ENCODE measurements at regions not wholly inside any gene's neighbourhood (a gene's known extent, or its start where the extent isn't known, plus 50 kb on each side); places are given as distances from the start of the nearest gene placed in this dataset.

DNA sequence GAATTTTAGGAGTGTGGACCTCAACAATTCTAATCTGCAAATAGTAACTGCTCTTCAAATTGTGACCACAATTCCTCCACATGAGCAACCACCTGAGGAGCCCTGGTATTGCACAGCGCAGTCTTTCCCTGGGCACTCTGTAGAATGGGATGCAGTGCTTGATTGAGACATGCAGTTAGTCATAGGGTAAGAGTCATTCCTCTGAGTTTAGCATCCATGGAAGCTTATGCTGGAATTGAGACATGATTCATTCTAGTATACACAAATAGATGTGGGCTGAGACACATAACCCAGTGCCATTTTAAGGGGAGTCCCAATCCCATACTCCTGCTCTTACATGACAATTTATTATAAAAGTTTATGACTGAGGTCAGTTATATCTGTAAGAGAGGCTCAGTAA, 582.3 kb upstream of the CNTNAP2 start:
- no peak overlapping the region for H3K4me2 ChIP-seq (ENCODE audit: low read length)
- no peak overlapping the region for H3K27ac ChIP-seq
- no peak overlapping the region for H2AFZ ChIP-seq
- no peaks in the 10 kb centered on the region for H3K27me3 ChIP-seq (ENCODE audit: control insufficient read depth, insufficient read depth, low read length)
- H3K4me3 ChIP-seq (ENCODE audit: low read depth, low read length): no peak overlapping the region
- TF ChIP-seq, protein P1, sequence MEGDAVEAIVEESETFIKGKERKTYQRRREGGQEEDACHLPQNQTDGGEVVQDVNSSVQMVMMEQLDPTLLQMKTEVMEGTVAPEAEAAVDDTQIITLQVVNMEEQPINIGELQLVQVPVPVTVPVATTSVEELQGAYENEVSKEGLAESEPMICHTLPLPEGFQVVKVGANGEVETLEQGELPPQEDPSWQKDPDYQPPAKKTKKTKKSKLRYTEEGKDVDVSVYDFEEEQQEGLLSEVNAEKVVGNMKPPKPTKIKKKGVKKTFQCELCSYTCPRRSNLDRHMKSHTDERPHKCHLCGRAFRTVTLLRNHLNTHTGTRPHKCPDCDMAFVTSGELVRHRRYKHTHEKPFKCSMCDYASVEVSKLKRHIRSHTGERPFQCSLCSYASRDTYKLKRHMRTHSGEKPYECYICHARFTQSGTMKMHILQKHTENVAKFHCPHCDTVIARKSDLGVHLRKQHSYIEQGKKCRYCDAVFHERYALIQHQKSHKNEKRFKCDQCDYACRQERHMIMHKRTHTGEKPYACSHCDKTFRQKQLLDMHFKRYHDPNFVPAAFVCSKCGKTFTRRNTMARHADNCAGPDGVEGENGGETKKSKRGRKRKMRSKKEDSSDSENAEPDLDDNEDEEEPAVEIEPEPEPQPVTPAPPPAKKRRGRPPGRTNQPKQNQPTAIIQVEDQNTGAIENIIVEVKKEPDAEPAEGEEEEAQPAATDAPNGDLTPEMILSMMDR (IDR thresholded peaks at IDR 0.05): no peak
- no peak overlapping the region for H3K9ac ChIP-seq
- H3K79me2 ChIP-seq: no peaks in the 10 kb centered on the region
- no peaks in the 10 kb centered on the region for H3K36me3 ChIP-seq (ENCODE audit: control insufficient read depth, insufficient read depth, low read length)
- no peaks in the 10 kb centered on the region for H3K9me3 ChIP-seq (ENCODE audit: control insufficient read depth, low read length)
- H3K4me1 ChIP-seq: no peaks in the 10 kb centered on the region

DNA sequence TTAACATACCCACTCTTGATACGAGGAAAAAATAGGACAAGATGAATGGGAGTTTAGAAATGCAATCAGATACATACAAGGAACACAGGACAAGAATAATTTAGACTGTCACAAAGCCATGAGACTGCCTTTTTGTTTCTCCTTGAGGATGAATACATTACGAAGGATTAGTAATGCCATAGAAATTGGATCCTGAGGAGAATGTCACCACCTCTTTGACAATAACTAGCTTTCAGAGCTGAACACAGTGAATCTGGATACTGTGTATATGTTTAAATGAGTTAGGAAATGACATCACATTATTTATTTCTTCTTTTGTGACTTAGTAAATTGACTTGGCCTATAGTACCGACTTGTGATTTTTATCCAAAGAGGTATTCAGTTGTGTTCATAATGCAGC, 596.3 kb upstream of the CNTNAP2 start:
- no peaks in the 10 kb centered on the region for H3K4me1 ChIP-seq
- no peaks in the 10 kb centered on the region for H3K79me2 ChIP-seq
- no peak overlapping the region for H2AFZ ChIP-seq
- no peaks in the 10 kb centered on the region for H3K27me3 ChIP-seq (ENCODE audit: control insufficient read depth, insufficient read depth, low read length)
- no peak overlapping the region for H3K4me3 ChIP-seq (ENCODE audit: low read depth, low read length)
- H3K4me2 ChIP-seq (ENCODE audit: low read length): no peak overlapping the region
- no peaks in the 10 kb centered on the region for H3K36me3 ChIP-seq (ENCODE audit: control insufficient read depth, insufficient read depth, low read length)
- no peaks in the 10 kb centered on the region for H3K9me3 ChIP-seq (ENCODE audit: control insufficient read depth, low read length)
- no peak overlapping the region for H3K27ac ChIP-seq
- TF ChIP-seq, protein P1 (IDR thresholded peaks at IDR 0.05): no peak
- H3K9ac ChIP-seq: no peak overlapping the region

DNA sequence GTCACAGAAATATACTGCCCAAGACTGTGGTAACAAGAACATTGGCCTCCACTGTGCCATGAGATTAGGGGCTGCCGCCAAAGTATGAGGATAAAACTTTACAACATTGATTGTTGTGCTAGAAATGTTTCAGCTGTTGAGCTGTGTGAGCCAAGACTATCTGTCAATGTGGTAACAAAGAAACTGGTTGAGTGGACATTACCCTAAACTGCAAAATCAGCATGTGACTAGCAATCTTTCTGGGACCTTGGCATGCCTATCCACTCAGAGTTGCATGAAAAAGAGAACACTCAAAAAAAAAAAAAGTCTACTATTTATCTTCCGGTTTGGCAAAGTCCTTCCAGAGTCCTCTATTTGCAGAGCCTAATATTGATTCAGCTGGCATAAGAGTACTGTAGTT, 605.6 kb upstream of the CNTNAP2 start:
- Histone ChIP-seq H3K79me2 (no peaks in the 10 kb centered on the region), H3K4me2 (ENCODE audit: low read length) (no peak overlapping the region), H3K9ac (no peak overlapping the region), H3K9me3 (ENCODE audit: control insufficient read depth, low read length) (no peaks in the 10 kb centered on the region), H3K27ac (no peak overlapping the region), H3K27me3 (ENCODE audit: control insufficient read depth, insufficient read depth, low read length) (no peaks in the 10 kb centered on the region), H3K4me1 (no peaks in the 10 kb centered on the region), H2AFZ (no peak overlapping the region), H3K36me3 (ENCODE audit: control insufficient read depth, insufficient read depth, low read length) (no peaks in the 10 kb centered on the region), H3K4me3 (ENCODE audit: low read depth, low read length) (no peak overlapping the region)
- TF ChIP-seq, protein P1 (IDR thresholded peaks at IDR 0.05): no peak

DNA sequence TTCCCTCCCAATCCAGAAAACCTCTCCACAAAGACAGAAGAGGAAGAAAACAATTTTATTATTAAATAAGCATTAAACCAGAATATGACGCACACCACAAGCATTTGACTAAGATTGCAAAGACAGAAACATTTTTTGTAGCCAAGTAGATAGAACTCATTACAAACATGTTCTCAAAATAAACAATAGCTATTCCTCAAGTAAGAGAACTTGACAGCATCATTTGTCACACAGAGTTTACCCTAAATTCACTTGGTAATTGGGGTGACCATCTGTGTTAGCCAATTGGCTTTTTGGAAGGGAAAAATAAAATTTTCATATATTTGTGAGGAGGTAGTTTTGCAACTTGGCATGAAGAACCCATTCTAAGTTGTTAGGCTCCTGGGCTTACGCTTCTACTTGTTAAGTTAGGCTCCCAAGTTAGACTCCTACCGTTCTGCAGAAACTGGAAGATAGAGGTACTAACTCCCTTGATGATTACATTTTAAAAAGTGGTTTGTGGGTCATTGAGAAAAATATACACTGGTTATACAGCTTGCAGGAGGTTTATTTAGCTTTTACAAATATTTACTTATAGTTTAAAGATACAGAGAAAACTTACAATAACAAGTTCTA, 618.6 kb upstream of the CNTNAP2 start:
- Histone ChIP-seq H3K27ac (no peak overlapping the region), H3K4me2 (ENCODE audit: low read length) (no peak overlapping the region)

DNA sequence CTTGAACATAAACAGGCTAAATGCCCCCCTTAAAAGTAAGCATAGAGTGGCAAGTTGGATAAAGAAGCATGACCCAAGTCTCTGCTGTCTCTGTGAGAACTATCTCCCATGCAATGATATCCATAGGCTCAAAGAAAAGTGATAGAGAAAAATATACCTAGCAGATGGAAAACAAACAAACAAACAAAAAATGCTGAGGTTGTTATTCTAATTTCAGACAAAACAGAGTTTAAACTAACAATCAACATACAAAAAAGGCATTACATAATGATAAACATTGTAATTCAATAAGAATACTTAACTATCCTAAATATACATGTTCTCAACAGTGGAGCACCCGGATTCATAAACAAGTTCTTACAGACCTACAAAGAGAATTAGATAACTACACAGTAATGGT, 626.2 kb upstream of the CNTNAP2 start:
- Histone ChIP-seq H3K9ac (no peak overlapping the region), H3K79me2 (no peaks in the 10 kb centered on the region), H3K4me1 (no peaks in the 10 kb centered on the region), H2AFZ (no peak overlapping the region), H3K4me2 (ENCODE audit: low read length) (no peak overlapping the region), H3K27me3 (ENCODE audit: control insufficient read depth, insufficient read depth, low read length) (no peaks in the 10 kb centered on the region), H3K27ac (no peak overlapping the region), H3K9me3 (ENCODE audit: control insufficient read depth, low read length) (no peaks in the 10 kb centered on the region), H3K36me3 (ENCODE audit: control insufficient read depth, insufficient read depth, low read length) (no peaks in the 10 kb centered on the region), H3K4me3 (ENCODE audit: low read depth, low read length) (no peak overlapping the region)
- TF ChIP-seq, protein P1 (IDR thresholded peaks at IDR 0.05): no peak

More for the DNA sequence above, 618.6 kb upstream of the CNTNAP2 start:
- TF ChIP-seq, protein P1 (IDR thresholded peaks at IDR 0.05): no peak
- Histone ChIP-seq H3K79me2 (no peaks in the 10 kb centered on the region), H3K4me3 (ENCODE audit: low read depth, low read length) (no peak overlapping the region), H3K9ac (no peak overlapping the region), H3K4me1 (no peaks in the 10 kb centered on the region), H3K36me3 (ENCODE audit: control insufficient read depth, insufficient read depth, low read length) (no peaks in the 10 kb centered on the region), H3K27me3 (ENCODE audit: control insufficient read depth, insufficient read depth, low read length) (no peaks in the 10 kb centered on the region), H3K9me3 (ENCODE audit: control insufficient read depth, low read length) (no peaks in the 10 kb centered on the region), H2AFZ (no peak overlapping the region)

All from parathyroid adenoma (tissue), 2 donors.